GM18498 (cell line): ENCODE measurements at regions not wholly inside any gene's neighbourhood (a gene's known extent, or its start where the extent isn't known, plus 50 kb on each side); places are given as distances from the start of the nearest gene placed in this dataset.
A peak's percentile ranks its signal among the peaks of the same experiment; 100 is the strongest.

ENCODE experiments used
- ATAC-seq: cut with Tn5 transposase; IDR thresholded peaks from one replicate; pipeline ENCODE4 v1.9.1; 2021; ENCODE audit warnings: mild to moderate bottlenecking, moderate library complexity; ENCODE audit not compliant: unreplicated experiment

- no peak for ATAC-seq
Measured at GRCh38 chr12:93149229-93149628, 220.1 kb upstream of the EEA1 start.

DNA sequence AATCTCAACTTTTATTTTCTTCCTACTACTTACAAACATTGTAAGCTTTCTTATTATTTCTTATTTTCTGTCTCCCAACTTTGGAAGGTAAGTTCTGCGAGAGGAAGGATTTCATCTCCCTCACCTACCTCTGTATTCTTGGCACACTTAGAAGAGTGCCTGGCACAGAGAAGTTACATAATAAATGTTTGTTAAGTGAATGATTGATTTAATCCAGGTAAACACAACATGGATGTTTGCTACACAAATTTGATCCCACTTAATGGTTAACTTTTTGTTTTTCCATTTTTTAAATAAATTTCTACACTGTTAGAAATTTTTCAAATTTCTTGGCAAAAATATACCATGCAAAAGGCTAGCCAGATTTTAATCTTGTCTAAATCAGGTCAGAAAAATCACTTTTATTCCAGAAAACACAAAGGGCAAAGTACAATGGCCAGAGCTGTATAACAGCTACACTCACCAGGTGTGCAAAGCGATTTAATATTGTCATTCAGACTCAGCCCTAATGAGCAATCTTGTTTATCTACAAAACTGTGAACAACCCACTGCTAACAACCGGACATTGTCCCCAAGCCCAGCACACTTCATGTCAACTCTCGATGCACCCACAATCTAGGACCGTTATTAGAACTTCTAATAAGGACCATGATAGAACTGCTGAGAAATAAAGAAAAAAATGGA is 222.1 kb upstream of the EEA1 start:
- no peak for ATAC-seq

GRCh38 chr12:93152617-93153016 is 223.5 kb upstream of the EEA1 start:
- ATAC-seq: no peak

DNA sequence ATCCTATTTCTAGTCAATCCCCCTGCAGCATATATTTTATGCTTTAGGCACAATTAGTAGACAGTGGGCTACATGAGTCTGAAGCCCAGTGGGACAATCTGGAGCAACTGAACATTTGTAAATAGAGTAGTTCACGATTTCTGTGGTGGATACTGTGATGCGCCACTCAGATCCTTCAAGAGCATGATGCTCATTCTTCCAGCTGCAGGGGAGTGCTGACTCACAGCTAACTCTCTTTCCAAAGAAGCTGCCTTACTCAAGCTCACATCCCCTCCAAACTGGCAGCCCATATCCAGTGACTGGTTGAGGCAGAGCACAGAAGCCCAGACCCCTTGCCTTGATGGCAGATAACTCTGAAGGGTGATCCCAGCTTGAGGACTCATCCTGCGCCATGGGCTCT is 224.2 kb upstream of the EEA1 start:
- no peak for ATAC-seq

DNA sequence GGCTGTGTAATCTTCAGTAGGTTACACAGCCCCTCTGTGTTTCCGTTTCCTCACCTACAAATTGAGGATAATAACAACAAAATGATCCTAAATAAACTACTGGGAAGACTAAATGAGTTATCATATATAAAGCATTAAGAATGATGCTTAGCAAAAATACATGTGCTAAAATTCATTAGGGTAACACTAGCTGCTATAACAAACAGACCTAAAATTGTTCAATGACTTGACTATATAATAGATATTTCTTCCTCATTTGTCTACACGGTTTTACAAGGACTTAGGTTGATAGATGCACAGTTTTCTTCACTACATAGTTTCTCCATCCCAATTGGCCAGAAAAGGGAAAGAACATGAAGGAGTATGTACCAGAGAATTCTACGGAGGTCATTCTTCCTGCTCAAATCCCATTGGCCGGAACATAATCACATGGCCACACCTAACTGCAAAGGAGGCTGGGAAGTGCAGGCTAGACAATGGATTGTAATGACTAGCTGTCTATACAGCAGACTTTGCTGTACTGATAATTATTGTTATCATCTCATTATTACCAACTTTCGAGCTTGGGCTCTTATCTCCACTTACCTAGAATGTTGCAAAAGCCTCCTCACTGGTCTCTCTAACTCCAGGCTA is 223.5 kb upstream of the NUDT4 start:
- ATAC-seq: no peak

GRCh38 chr12:93154753-93155480 is 222.8 kb upstream of the NUDT4 start:
- no peak for ATAC-seq

DNA sequence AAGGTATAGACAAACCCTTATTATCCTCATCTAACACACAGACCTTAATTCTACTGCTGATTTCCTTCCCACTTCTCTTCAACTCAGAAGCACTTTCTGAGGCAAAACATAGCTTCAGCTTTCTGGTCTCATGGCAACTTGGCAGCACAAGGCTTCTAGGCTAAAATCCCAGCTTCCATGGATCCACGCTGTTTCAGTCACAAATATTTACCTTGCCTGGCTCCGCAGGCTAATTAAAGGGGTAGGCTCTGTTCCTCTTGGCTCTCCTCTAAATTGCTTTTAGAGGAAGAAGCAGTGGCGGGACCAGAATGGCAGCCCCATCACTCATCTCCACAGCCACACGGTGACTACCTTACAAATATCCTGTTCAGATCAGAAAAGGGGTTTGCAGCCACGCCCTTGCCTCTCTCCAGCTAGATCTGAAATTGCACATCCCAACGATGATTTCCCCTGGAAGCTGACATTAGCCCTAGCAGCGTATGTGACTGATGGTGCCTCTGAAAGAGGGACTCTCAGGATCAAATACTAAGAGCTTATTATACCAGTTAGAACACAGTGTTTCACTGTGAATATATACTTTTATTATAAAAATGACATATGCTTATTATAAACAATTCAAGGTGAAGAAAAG is 221.5 kb upstream of the NUDT4 start:
- no peak for ATAC-seq

GRCh38 chr12:93157279-93157678 is 220.4 kb upstream of the NUDT4 start:
- no peak for ATAC-seq

DNA sequence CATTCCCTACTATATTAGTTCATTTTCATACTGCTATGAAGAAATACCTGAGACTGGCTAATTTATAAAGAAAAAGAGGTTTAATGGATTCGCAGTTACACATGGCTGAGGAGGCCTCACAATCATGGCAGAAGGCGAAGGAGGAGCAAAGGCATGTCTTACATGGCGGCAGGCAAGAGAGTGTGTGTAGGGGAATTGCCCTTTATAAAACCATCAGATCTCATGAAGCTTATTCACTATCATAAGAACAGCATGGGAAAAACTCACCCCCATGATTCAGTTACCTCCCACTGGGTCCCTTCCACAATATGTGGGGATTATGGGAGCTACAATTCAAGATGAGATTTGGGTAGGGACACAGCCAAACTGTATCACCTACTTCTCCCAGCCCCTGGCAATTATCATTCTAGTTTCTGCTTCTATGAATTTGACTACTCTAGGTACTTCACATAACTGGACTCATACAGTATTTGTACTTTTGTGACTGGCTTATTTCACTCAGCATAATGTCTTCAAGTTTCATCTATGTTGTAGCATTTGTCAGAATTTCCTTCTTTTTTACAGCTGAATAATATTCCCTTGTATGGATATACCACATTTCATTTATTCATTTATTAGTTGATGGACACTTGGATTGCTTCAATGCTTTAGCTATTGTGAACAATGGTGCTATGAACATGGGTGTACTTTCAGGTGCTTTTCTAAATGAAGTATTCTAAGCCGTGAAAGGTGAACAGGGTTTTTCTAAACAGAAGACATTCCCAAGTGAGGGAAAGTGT is 219.5 kb upstream of the NUDT4 start:
- ATAC-seq: no peak

- no peak for ATAC-seq
Measured at GRCh38 chr12:93163260-93164036, 214.3 kb upstream of the NUDT4 start.

DNA sequence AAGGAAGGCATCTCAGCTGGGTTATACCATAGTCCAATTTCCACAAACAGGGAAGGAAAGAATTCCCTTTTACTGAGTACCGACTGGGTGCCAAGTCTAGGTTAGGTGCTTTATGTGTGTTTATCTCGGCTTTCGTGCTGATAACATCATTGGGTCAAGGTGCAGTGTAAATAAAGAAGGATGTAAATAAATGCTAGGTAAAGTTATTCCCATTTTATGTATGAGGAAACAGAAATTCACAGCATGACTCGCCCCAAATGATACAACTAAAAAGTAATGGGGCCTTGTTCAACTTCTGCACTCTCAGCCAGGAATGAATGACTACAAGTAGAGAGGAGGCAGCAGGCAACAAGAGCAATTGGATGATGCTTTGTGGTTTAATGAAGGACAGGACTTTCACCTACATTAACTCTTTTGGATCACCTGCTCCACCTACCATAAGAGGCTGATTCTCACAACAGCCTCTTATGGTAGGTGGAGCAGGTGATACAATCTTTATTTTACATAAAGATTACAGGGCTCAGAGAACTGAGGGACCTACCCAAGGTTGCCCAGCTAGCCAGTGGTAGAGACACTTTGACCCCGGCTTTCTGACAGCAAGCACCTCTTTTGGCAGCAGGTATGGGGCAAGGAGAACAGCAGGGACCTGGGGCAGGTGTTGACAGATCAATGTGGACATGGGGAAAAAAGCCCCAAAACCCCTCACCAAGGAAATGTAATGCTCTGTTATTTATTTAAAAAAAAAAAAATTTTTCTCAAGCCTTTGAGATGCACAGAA is 213.4 kb upstream of the NUDT4 start:
- no peak for ATAC-seq

DNA sequence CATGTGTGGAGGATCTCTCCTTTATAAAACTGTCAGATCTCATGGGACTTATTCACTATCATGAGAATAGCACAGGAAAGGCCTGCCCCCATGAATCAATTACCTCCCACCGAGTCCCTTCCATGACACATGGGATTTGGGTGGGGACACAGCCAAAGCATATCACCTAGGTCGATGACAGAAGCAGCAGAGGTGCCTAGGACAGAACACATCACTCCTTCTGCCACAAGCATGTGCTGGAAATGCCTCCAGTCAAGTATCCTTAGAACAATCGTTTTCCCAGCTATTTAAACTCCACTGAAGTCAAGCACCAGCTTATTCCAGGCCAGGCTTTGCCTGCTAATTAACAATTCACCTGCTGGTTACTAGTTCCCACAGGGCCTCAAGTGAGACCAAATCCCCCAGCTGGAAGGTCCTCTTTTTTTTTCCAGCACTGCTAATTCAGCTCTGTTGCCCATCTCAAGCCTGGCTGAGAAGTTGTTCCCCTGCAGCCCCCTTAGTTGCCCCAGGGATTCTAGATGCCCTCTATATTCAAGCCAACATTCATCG is 212.3 kb upstream of the NUDT4 start:
- ATAC-seq: no peak

DNA sequence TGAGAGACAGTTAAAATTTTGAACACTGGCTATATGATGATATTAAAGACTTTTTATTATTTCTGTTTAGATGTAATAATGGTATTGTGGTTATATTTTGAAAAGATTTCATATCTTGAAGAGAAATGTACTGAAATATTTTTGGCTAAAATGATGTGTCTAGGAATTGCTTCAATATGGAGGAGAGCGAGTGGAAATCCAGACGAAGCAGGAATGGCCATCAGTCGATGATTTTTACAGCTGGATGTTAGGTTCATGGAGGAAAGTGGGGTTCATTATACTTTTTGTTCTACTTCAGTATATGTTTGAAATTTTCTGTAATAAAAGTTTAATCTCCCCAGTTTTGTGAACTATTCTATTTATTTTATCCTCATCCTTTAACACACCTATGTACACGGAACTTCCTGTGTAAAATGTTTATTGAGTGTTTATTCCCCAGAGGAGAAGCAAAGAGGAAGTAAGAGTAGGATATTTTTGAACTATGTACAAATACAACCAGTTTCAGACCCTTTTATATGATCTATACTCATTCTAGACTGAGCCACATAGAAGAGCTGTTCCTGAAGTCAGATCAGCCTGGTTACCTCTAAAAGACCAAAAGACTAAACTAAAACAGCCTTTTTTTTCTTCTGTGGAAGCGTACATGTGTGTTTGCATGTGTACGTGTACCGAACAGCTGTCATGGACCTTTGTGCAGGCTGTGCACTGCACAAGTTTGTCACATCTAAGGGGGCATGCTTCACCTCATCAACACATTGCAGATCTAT is 211.0 kb upstream of the NUDT4 start:
- peak; percentile 79 for ATAC-seq

DNA sequence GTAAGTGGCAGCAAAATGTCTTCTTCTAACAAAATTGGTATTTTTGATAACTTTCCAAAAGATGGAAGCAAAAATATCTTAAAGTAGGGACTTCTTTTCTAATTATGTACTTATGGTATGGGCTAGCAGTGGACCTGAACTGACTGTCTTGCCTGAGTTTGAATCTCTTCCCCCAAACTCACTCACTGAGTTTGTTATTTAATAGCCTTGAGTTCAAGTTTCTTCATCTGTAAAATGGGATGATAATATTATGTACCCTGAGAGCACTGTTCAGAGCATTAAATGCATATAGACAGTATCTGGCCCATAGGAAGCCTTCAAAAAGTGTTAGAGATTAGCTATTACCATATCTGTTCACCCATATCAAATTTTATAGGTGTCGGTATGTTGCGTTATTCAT is 210.4 kb upstream of the NUDT4 start:
- ATAC-seq: peak; percentile 14

- ATAC-seq: peak; percentile 53
Measured at GRCh38 chr12:93167841-93168492, 209.8 kb upstream of the NUDT4 start.

- ATAC-seq: no peak
Measured at GRCh38 chr12:93168751-93169150, 209.0 kb upstream of the NUDT4 start.

DNA sequence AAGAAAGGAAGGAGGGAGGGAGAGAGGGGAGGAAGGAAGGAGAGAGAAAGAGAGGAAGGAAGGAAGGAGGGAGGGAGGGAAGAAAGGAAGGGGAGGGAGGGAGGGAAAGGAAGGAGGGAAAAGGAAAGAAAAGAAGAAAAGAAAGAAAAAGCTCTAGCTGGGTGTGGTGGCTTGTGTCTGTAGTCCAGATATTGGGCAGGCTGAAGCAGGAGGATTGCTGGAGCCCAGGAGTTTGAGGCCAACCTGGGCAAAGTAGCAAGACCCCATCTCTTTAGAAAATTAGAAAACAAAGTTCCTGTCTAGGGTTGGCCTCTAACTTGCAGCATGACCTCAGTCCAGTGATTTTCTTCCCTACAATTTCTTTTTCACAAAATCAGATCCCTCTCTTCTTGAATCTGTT is 208.2 kb upstream of the NUDT4 start:
- no peak for ATAC-seq

- ATAC-seq: no peak
Measured at GRCh38 chr12:93170928-93171327, 206.8 kb upstream of the NUDT4 start.
